Loucy (cell line): ENCODE measurements at regions not wholly inside any gene's neighbourhood (a gene's known extent, or its start where the extent isn't known, plus 50 kb on each side); places are given as distances from the start of the nearest gene placed in this dataset.

Source experiments
- H2AFZ ChIP-seq: fragments of 200-600 bp; sonication (generic); 2 replicates; pipeline ENCODE4 v1.6.0; 2016; ENCODE audit warnings: antibody characterized with exemption, mild to moderate bottlenecking, low read length, moderate library complexity
- H3F3A ChIP-seq: fragments of 200-600 bp; 2 replicates; pipeline ENCODE4 v1.6.0; 2016; ENCODE audit warnings: antibody characterized with exemption, low read depth, mild to moderate bottlenecking
- H3K27me3 ChIP-seq: fragments of 200-600 bp; sonication (generic); 2 replicates; pipeline ENCODE4 v1.6.1; 2014; ENCODE audit warnings: low read length, mild to moderate bottlenecking; ENCODE audit not compliant: insufficient read depth, poor library complexity, severe bottlenecking
- H3K36me3 ChIP-seq: fragments of 200-600 bp; sonication (generic); 2 replicates; pipeline ENCODE4 v1.6.1; 2016; ENCODE audit warnings: low read length; ENCODE audit not compliant: insufficient read depth
- H3K4me1 ChIP-seq: fragments of 200-600 bp; sonication (generic); 2 replicates; pipeline ENCODE4 v1.5.1; 2014; ENCODE audit warnings: low read length, mild to moderate bottlenecking; ENCODE audit not compliant: insufficient read depth, poor library complexity, severe bottlenecking
- H3K4me2 ChIP-seq: fragments of 200-600 bp; sonication (generic); 2 replicates; pipeline ENCODE4 v1.6.0; 2014; ENCODE audit warnings: antibody characterized with exemption, low read length, low read depth, mild to moderate bottlenecking; ENCODE audit not compliant: poor library complexity, severe bottlenecking
- H3K4me3 ChIP-seq: fragments of 200-600 bp; sonication (generic); 2 replicates; pipeline ENCODE4 v1.5.1; 2014; ENCODE audit warnings: low read length, mild to moderate bottlenecking, mixed read lengths; ENCODE audit not compliant: poor library complexity, severe bottlenecking
- H3K79me2 ChIP-seq: fragments of 200-600 bp; sonication (generic); 2 replicates; pipeline ENCODE4 v1.6.1; 2014; ENCODE audit warnings: low read length; ENCODE audit not compliant: insufficient read depth
- H3K9ac ChIP-seq: fragments of 200-600 bp; sonication (generic); 2 replicates; pipeline ENCODE4 v1.6.0; 2014; ENCODE audit warnings: mild to moderate bottlenecking, low read depth, low read length, moderate library complexity; ENCODE audit not compliant: poor library complexity, severe bottlenecking
- H3K9me2 ChIP-seq: fragments of 200-600 bp; sonication (generic); replicated peaks from 2 replicates; pipeline ENCODE4 v1.6.1; 2016; ENCODE audit warnings: low read depth, low read length, mixed read lengths
- H3K9me3 ChIP-seq: fragments of 200-600 bp; sonication (generic); 2 replicates; pipeline ENCODE4 v1.6.1; 2014; ENCODE audit warnings: mild to moderate bottlenecking, antibody characterized with exemption, low read length, low read depth; ENCODE audit not compliant: insufficient read depth
- H4K20me1 ChIP-seq: fragments of 200-600 bp; sonication (generic); 2 replicates; pipeline ENCODE4 v1.6.0; 2014; ENCODE audit warnings: antibody characterized with exemption, low read length, mild to moderate bottlenecking; ENCODE audit not compliant: insufficient read depth, poor library complexity, severe bottlenecking
- CTCF ChIP-seq: fragments of 200-600 bp; sonication (generic); conservative IDR thresholded peaks from 2 replicates; pipeline ENCODE4 v1.5.1; 2014; ENCODE audit warnings: mild to moderate bottlenecking, antibody characterized with exemption, low read length
- EZH2phosphoT487 ChIP-seq: fragments of 200-600 bp; IDR thresholded peaks from 2 replicates; pipeline ENCODE4 v1.6.1; 2018; ENCODE audit warnings: antibody characterized with exemption, mild to moderate bottlenecking, moderate library complexity, borderline replicate concordance

GRCh38 chr2:100655936-100656534, 93.2 kb downstream of the PDCL3 start:
- H4K20me1 ChIP-seq = no peaks in the 10 kb centered on the region
- no peak overlapping the region for H3K9ac ChIP-seq
- no peaks in the 10 kb centered on the region for H3K27me3 ChIP-seq
- no peak overlapping the region for H3K4me2 ChIP-seq
- H3K4me3 ChIP-seq = no peak overlapping the region
- no peak overlapping the region for H2AFZ ChIP-seq
- H3K9me2 ChIP-seq = no peaks in the 10 kb centered on the region
- H3K79me2 ChIP-seq = no peaks in the 10 kb centered on the region
- no peaks in the 10 kb centered on the region for H3K36me3 ChIP-seq
- TF ChIP-seq EZH2phosphoT487 = no peak
- TF ChIP-seq CTCF = no peak
- H3K4me1 ChIP-seq = no peaks in the 10 kb centered on the region
- H3F3A ChIP-seq = no peaks in the 10 kb centered on the region
- no peaks in the 10 kb centered on the region for H3K9me3 ChIP-seq

GRCh38 chr2:100658017-100658416, 95.2 kb downstream of the PDCL3 start:
- no peaks in the 10 kb centered on the region for H3K9me2 ChIP-seq
- H4K20me1 ChIP-seq = no peaks in the 10 kb centered on the region
- H3F3A ChIP-seq = no peaks in the 10 kb centered on the region
- H2AFZ ChIP-seq = no peak overlapping the region
- no peaks in the 10 kb centered on the region for H3K36me3 ChIP-seq
- H3K4me2 ChIP-seq = no peak overlapping the region
- TF ChIP-seq EZH2phosphoT487 = no peak
- no peak for TF ChIP-seq CTCF
- H3K79me2 ChIP-seq = no peaks in the 10 kb centered on the region
- H3K9me3 ChIP-seq = no peaks in the 10 kb centered on the region
- H3K27me3 ChIP-seq = no peaks in the 10 kb centered on the region
- H3K4me3 ChIP-seq = no peak overlapping the region
- H3K9ac ChIP-seq = no peak overlapping the region
- no peaks in the 10 kb centered on the region for H3K4me1 ChIP-seq

DNA sequence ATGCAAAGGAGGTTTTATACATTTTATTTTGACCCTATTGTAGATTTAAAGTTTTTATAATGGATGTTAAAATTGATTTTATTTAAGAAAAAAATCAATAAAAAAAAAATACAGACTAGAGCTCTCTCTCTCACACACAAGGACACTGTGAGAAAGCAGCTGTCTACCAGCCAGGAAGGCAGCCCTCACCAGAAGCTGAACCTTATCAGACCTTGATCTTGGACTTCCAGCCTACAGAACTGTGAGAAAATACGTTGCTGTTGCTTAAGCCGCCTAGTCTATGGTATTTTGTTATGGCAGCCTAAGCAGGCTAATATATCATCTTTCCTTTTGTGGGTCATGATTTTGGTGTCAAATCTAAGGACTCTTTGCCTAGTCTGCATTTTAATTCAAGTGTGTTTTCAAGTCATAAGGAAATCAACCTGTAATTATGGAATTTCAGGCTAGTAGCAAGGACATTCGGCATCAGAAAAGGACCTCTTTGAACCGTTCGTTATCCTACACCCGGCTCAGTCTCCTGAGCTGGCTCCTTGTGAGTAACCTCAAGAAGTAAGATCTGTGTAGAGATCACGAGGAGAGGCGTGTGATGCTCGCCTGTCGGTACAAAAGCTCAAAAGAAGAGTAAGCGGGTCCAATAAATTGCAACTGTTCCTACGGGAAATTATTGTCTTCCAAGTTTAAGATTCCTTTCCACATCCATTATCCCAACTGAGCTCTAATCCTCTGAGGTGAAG, 98.2 kb downstream of the PDCL3 start:
- H3K4me1 ChIP-seq = no peaks in the 10 kb centered on the region
- H4K20me1 ChIP-seq = no peaks in the 10 kb centered on the region
- H3K9me2 ChIP-seq = no peaks in the 10 kb centered on the region
- no peaks in the 10 kb centered on the region for H3K36me3 ChIP-seq
- no peak overlapping the region for H3K4me3 ChIP-seq
- no peaks in the 10 kb centered on the region for H3F3A ChIP-seq
- no peaks in the 10 kb centered on the region for H3K79me2 ChIP-seq
- no peak overlapping the region for H3K9ac ChIP-seq
- no peak for TF ChIP-seq EZH2phosphoT487
- TF ChIP-seq CTCF = no peak
- H2AFZ ChIP-seq = no peak overlapping the region
- H3K4me2 ChIP-seq = no peak overlapping the region
- H3K9me3 ChIP-seq = no peaks in the 10 kb centered on the region
- no peaks in the 10 kb centered on the region for H3K27me3 ChIP-seq
